PC-3 (cell line): ENCODE measurements at regions not wholly inside any gene's neighbourhood (a gene's known extent, or its start where the extent isn't known, plus 50 kb on each side); places are given as distances from the start of the nearest gene placed in this dataset.

Experiments used
- CTCF ChIP-seq: fragments of 300-600 bp; sonication (generic); conservative IDR thresholded peaks from 2 replicates; pipeline ENCODE4 v1.5.1; 2017; ENCODE audit warnings: antibody characterized with exemption, low read depth, mild to moderate bottlenecking, low read length
- EZH2 ChIP-seq: fragments of 300-600 bp; sonication (generic); IDR thresholded peaks from one replicate; pipeline ENCODE4 v1.6.1; 2017; ENCODE audit warnings: antibody characterized with exemption, mild to moderate bottlenecking, low read length; ENCODE audit not compliant: unreplicated experiment

DNA sequence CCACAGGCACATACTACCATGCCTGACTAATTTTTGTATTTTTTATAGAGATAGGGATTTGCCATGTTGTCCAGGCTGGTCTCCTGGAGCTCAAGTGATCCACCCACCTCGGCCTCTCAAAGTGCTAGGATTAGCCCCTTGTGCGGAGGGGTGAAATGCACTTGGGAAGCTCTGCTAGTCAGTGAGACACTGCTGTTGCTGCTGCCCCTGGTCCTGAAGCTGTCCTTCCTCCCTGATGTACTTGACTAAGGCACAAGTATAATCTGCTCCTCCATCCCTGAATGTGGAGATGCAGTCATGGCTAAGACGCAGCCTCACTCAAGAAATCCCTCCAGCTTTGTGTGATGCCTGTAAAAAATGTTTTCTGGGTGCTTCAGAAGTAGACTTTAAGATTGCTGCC, 124.5 kb downstream of the KCTD15 start:
- no peak for TF ChIP-seq CTCF
- TF ChIP-seq EZH2 = no peak
